ENCODE measurements at regions not wholly inside any gene's neighbourhood (a gene's known extent, or its start where the extent isn't known, plus 50 kb on each side); places are given as distances from the start of the nearest gene placed in this dataset.

GRCh38 chr21:16193496-16194094 lies 463.8 kb downstream of the USP25 start:
- no peak for TF ChIP-seq EZH2phosphoT487 (IDR thresholded peaks at IDR 0.05; ENCODE audit: insufficient read depth, low read depth)
- no peak for TF ChIP-seq EZH2 (IDR thresholded peaks at IDR 0.05; ENCODE audit: insufficient read depth, poor library complexity, severe bottlenecking)

All from GM23248 (cell line).